NCI-H1105 treated with DMSO at 0.1 percent for 48 hours (cell line): ENCODE measurements at regions not wholly inside any gene's neighbourhood (a gene's known extent, or its start where the extent isn't known, plus 50 kb on each side); places are given as distances from the start of the nearest gene placed in this dataset.

ENCODE experiments used
- DNase-seq: peaks from one replicate; lab custom pipeline; 2025; lab: John Stamatoyannopoulos, UW

DNA sequence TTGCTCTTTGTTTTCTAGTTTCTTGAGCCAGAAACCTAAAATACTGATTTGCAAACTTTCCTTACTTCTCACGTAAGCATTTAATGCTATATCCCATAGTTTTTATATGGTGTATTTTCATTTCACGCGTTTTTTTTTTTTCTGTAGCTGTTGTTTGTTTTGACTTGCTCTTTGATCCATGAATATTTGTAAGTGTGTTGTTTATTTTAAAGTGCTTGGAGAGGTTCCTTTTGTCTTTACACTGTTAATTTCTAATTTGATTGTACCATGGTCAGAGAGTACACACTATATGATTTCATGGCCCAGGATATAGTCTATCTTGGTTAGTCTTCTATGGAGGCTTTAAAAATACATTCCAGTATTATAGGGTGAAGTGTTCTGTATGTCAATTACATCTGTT lies 84.8 kb upstream of the RNF217 start:
- DNase-seq = no peak

DNA sequence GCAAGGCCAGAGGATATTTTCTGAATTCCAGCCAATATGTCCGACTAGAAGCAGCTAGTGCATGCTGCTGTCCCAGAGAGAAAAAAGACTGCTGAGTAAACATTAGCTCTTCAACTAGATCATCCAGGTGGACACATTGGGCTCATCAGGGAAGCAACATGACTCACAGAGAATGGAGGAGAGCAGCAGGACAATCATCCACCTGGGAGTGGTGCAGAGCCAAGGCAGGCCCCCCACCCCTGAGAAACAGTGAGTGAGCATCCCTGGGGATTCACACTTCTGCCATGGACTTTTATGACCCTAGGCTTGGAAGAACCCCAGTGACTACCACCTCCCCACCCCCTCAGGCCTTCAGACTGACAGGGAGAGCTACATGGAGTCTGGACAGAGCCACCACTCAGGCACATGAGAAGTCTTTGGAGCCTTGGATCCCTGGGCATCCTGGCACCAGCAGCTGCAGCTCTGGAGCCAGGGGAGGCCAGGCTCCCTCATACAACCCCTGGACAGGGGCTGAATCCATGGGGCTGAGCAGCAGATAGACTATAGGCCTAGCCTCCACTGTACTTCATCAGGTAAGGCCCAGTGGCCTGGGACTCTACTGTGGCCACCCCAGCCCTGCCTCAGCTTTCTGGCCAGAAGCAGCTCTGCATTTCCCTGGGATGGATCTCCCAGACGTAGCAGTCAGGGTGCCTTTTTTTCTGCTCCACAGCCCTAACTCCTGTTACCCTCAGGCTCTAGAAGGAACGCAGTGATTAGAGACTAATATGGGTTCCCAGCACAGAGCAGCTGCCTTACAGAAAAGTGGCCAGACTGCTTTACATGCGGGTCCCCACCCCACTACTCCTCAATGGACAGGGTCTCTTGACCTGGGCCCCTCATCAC lies 82.9 kb upstream of the RNF217 start:
- DNase-seq = no peak

DNA sequence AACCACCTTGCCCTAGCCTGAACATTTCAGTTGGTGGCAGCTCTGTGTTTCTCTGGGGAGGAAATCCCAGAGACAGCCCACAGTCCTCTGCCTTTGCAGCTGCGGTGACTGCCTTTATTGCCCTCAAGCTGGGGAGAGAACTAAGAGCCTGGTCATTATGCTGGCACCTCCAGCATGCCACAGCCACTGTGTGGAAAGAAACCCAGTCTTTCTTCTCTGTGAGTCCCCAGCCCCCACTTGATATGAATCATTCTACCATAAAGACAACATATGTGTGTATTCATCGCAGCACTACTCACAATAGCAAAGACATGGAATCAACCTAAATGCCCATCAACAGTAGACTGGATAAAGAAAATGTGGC lies 82.3 kb upstream of the RNF217 start:
- DNase-seq = no peak

DNA sequence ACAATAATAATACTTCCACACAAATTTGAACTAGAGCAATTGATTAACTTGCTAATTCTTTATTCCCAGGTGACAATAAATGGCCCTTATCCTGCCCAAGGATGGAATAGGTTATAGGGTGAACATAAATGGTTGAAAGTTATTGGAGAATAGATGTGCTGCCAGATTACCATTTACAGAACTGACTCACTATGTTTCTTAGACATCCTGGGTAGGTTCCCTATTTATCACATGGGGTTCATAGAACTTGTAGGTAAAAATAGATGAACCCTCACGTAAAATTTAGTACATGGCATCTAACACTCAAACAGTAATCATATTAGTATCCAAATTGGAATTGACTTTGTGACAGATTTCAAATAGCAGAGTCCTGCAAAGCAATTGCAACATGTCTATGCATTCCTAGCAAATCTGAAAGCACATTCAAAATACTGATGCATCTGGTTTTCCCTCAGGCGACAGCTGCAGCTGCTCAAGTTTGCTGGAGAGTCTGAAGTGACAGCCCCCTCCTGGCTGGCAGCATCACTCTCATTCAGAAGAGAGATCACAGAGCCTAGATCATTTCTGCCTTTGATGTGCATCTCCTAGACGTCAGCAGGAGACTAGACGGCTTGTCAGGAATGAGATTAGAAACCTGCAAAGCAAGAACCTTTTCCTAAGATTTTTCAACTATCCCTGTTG lies 80.2 kb upstream of the RNF217 start:
- peak; percentile 14 for DNase-seq

DNA sequence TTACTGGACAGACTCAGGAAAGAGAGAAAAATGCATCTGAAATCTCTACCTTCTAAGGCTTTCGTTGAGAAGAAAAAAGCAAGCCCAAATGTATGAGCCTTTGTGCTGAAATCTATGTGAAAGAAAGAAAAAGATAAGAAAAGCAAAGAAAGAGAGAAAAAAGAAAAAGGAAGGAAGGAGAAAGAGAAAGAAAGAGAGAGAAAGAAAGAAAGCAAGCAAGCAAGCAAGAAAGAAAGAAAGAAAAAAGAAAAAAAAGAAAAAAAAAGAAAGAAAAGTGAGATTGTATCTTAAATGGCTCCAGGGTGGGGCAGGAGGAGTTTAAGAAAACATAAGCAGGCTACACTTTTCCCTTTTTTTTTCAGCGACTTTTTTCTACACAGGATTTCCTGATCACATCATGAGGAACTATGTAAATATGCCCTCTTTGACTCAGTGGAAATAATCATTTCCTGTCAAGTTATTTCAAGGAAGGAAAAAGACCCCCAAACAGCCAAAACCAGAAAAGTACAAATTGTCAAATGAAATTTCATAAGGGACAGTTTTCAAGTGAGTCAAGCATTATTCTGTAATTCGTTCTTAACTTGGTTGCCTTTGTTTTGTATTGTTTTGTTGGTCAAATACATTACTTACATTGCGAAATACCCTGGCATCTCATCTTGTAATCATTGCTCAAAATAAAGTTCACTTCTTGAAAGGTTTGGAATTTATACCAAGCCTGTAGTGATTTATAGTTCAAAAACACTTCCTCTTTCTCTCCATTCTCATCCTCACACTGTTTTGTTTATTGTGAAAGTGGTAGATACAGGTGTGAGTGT lies 79.5 kb upstream of the RNF217 start:
- DNase-seq = no peak

DNA sequence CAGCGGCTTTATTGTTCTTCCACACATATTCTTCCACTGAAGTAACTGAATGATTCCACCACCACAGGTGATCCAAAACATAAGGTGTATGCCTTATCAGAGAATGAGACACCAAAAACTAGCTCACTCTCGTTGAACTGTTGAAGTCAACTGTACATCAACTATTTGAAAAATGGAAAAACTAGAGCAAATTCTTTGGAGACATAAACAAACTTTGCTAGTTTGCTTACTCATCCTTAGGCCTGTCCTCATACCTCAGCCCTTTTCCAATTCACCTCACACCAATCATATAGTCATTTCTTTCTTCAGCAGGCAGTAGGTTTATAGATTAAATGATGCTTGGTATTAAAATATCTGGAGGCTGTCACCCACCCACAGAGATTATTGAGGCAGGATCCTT lies 77.1 kb upstream of the RNF217 start:
- no peak for DNase-seq

DNA sequence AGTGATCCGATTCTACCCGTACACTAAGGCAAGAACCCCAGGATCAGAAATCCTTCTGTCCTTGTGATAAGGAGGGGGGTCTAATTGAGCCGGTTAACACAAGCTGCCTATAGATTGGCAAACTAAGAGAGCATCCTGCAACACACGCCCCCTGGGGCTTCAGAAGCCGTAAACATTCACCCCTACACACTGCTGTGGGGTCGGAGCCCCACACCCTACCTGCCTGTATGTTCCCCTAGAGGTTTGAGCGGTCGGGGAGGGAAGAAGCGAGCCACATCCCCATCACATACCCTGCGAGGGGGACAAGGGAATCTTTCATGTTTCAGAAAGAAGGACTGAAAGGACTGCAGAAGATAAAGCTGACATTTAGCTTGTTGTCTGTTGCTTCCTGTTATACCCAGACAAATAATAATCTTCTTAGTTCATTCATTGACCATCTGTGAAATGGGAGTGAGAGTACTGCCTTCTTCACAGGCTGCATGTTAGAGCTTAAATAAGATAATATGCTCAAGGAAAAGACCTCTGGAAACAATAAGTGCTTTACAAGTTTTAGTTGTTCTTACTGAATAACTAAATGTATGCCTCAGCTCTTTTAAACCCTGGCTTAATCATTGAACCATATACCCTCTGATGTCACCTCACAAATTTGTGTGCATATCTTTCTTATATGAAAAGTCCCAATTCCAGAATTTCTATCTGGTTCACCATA lies 74.2 kb upstream of the RNF217 start:
- DNase-seq = no peak

DNA sequence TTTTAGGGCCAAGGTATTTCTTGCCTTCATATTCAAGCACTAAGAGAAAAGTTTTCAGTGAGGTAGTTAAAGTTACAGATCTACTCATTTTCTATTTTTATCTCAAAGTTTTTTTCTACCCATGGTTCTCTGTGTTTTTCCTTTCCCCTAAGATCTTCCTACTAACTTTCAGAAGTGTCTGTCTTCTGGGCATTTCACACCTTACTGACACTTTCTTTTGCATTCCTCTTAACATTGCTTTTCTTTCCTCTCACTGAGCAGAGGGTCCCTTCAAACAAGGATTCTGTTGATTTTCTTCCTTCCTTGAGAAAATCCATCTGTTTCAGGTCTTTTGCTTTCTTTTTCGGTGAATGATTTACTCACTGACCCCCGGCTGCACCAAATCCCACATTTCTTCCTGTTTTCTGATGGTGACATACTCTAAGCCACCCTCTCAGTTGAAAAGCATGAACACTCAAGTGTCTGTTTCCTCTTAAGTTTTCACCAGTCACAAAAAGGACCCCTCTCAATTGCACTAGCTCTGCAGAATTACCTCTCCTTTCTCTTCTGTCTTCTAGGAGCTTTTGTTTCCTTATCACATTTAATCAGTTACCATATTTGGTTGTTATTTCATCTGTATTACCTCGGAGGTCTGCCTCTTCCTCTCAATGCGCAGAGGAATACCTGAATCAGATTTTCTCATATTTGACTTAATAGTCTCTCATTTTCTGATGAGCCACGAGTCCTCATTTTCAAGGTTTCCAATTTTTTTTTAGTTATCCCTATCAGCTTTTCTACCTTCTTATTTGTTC lies 73.5 kb upstream of the RNF217 start:
- no peak for DNase-seq

DNA sequence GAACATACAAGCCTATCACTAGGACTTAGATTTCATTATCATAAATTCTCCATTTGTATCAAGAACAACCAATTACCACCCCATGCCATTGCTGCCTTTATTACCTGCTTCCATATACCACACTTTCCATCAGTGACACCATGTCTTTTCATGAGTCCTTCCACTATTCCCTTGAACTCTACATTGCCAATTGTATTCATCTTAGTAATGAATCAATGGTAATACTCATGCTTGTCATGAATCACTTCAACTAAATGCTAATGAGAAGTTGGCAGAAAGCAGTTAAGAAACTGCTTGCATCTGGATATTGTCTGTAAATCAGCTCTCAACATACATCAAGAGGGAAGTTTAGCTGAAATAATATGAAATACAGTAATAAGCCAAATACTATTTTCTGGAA lies 61.2 kb upstream of the RNF217 start:
- no peak for DNase-seq

DNA sequence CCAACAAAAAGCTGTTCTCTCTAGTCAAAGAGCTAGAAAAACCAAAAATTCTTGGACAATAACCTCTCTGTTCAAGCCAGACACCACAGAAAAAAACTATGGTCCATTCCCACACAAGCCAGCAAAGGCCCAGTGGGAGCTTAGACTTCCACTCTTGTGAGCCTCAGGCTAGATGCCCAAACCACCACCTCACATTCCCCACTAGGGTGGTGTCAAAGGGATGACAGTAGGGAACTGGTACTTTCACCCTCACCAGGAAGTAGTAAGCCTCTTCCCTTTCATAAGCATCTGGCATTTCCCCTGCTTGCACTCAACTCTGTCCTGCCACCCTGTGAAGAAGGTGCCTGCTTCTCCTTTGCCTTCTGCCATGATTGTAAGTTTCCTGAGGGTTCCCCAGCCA lies 58.4 kb upstream of the RNF217 start:
- no peak for DNase-seq

DNA sequence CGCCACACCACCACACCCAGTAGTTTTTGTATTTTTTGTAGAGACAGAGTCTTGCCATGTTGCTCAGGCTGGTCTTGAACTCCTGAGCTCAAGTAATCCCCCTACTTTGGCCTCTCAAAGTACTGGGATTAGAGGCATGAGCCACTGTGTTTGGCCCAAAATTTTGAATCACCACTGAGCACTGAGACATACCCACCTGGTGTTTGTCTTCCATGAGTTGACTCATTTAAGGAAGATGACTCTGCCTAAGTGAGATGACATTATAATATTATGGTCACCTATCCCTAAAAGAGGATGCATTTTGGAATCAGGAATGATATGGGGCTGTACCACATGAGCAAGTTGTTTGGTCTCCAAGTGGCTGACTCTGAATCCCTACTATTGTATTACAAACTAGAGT lies 54.6 kb upstream of the RNF217 start:
- no peak for DNase-seq
